GM20000 (cell line): ENCODE measurements at regions not wholly inside any gene's neighbourhood (a gene's known extent, or its start where the extent isn't known, plus 50 kb on each side); places are given as distances from the start of the nearest gene placed in this dataset.

Experiments
- DNase-seq: peaks from one replicate; pipeline ENCODE4 v3.0.0; 2012; ENCODE audit warnings: low spot score
- TF ChIP-seq, protein P1 (sequence below): IDR thresholded peaks from 2 replicates; pipeline ENCODE4 v1.5.1; 2012; ENCODE audit warnings: mild to moderate bottlenecking, control low read depth; ENCODE audit errors: extremely low read depth, missing control alignments

DNA sequence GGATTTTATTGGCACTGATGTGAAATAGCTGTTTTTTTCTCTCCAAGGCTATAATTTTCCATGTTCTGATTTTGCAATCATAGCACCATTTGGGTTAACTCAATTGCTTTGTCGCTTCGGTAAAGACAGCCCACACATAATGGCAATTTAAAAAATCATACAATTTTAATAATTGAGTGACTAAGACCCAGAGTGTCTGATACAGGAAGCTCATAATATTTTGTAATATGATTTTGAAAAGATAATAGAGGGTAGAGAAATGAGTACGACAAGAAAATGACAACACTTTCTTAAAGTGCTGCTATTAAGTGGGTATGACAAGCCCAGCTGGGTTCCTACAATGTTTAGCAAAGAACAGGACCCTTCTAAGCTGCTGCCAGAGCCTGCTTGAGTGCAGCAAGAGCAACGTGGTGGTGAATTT lies 439.1 kb downstream of the METTL15 start:
- TF ChIP-seq, protein P1, sequence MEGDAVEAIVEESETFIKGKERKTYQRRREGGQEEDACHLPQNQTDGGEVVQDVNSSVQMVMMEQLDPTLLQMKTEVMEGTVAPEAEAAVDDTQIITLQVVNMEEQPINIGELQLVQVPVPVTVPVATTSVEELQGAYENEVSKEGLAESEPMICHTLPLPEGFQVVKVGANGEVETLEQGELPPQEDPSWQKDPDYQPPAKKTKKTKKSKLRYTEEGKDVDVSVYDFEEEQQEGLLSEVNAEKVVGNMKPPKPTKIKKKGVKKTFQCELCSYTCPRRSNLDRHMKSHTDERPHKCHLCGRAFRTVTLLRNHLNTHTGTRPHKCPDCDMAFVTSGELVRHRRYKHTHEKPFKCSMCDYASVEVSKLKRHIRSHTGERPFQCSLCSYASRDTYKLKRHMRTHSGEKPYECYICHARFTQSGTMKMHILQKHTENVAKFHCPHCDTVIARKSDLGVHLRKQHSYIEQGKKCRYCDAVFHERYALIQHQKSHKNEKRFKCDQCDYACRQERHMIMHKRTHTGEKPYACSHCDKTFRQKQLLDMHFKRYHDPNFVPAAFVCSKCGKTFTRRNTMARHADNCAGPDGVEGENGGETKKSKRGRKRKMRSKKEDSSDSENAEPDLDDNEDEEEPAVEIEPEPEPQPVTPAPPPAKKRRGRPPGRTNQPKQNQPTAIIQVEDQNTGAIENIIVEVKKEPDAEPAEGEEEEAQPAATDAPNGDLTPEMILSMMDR: no peak
- no peak for DNase-seq

DNA sequence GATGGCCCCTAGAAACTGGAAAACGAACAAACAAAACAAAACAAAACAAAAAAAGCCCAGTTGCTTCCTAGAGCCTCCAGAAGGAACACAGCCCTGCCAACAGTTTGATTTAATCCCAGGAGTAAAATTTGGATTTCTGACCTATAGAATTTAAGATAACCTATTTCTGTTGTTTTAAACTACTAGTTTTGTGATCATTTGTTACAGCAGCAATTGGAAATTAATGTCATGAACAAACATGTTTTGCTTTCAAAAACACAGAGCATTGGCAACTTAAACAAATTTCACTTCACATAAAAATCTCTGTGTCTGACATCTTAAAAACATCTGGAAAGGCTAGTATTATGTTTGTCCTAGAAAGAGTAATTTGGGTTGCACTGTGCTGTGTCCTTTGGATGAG lies 437.3 kb downstream of the METTL15 start:
- TF ChIP-seq, protein P1: no peak
- no peak for DNase-seq

DNA sequence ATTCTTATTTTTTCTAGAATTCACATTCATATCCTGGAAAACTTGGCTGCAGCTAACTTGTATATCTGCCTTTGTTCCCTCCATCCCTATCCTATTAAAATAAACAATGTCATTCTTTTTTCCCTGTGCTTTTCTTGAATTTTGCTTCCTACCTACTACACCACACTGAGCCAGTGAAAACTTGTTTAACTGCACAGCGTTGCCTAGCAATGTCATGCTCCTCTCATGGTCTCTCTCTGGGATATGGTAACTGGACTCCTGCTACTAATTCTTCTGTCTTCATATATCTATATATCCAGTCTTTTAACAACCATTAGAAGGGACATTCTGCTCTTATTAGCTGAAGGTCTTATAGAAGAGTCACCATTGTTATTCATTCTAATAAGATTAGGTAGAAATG lies 434.4 kb downstream of the METTL15 start:
- DNase-seq: no peak
- TF ChIP-seq, protein P1: no peak

DNA sequence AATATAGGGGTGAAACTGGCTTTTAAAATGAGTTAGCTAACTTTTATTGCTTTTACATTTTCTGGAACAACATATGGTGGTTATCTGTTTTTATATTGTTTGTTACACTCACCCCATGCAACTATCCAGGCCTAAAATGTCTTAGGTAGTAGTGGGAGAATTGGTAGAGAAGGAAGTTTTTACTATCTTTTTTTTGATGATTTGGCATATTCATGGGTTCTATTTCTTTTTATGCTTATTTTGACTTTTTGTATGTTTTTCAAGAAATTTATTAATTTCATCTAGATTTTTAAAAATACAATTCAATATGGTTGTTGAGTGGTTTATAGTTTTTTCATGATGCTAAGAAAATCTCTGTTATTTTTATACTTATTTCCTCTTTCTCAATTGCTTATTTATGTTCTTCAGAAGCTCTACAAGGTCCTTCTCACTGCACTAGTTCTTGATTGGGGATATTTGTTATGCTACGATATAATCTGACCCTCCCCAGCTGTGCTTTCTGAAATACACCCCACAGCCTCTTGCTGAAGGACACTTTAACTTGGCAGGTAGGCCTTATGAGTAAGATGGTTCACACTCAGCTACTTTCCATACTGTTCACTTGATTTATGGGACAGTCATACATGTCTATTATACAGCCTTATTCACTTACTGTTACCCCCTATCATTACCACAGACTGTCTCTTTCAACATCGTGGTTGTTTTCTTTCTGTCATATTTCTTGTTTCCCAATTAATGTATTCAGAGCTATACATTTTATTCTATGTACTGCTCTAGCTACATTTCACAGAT lies 431.2 kb downstream of the METTL15 start:
- TF ChIP-seq, protein P1: no peak
- DNase-seq: no peak

DNA sequence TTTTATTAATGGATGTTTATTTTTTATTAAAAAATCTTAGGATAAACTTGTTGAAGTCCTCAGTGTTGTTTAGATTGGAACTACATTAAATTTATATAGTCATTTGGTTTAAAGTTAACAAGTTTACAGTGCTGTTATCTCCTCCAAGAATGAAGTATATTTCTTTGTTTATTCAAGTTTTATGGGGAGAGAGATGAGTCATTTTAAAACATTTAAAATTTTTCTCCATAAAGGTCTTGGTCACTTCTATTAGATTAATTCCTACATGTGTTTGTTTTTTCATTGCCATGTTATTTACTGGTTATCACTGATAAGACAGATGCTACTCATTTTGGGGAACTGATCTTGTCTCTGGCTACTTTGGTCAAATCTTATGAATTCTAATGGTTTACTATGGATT lies 429.6 kb downstream of the METTL15 start:
- no peak for DNase-seq
- TF ChIP-seq, protein P1: no peak

DNA sequence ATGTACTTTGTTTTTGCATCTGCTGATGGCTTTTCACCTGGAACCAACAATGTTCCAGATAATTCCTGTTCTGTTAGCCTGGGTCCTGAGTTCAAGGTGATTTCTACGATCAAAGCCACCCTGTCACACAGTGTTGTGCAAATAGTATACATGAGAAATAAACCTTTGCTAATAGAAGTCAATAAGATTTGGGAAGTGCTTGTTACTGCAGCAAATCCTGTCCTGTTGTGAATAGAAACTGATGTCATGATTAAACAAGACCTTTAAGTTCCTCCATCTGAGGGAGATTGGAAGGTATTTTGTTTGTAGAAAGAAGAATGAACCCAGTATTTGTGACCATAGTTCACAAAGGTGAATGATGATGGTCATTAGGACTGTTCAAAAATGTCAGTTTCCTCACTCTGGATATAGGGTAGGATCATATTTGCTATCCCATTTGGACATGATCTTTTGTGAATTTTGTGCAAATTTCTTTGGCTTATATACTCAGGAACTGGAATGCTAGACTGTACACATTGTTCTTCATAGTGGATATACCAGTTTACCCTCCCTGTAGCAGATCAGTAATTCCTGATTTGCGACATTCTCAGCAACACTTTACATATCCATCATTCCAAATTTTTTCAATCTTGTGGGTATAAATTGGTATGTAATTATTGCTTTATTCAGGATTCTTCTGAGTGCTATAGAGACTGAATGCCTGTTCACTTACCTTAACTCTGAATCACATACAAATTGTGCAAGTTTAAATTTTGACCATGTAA lies 428.5 kb downstream of the METTL15 start:
- TF ChIP-seq, protein P1: no peak
- no peak for DNase-seq

DNA sequence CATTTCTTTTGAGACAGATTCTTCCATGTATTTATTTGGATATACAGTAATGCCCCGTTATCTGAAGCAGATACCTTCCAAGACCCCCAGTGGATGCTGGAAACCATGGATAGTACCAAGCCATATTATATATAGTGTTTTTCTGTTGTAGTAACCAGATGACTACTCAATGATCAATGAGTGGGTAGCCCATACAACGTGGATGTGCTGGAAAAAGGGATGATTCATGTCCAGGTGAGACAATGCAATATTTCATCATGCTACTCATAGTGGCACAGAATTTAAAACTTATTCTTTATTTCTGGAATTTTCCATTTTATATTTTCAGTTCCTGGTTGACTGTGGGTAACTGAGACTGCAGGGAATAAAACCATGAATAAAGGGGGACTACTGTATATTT lies 427.5 kb downstream of the METTL15 start:
- DNase-seq: no peak
- TF ChIP-seq, protein P1: no peak
